ENCODE measurements at regions not wholly inside any gene's neighbourhood (a gene's known extent, or its start where the extent isn't known, plus 50 kb on each side); places are given as distances from the start of the nearest gene placed in this dataset.

GRCh38 chr12:77429426-77429825 is 364.1 kb upstream of the E2F7 start:
- WGBS (ENCODE audit: insufficient coverage, low coverage, missing lambda C conversion rate) = 0% methylated on average over 1 of the region's 1 CpG
- H3K27ac ChIP-seq (ENCODE audit: extremely low read depth, low read depth, low read length) = no peak overlapping the region
- no peak overlapping the region for H3K4me2 ChIP-seq (ENCODE audit: insufficient read depth, low read length)
- H3K36me3 ChIP-seq (ENCODE audit: control insufficient read depth, insufficient read depth, low read length) = no peaks in the 10 kb centered on the region
- no peaks in the 10 kb centered on the region for H3K9me3 ChIP-seq (replicated peaks; ENCODE audit: control insufficient read depth, insufficient read depth, low read depth, low read length)
- H3K27me3 ChIP-seq (ENCODE audit: control insufficient read depth in 2 of 2, insufficient read depth in 2 of 2, low read length in 2 of 2) = no peaks in the 10 kb centered on the region
- ChIA-PET CTCF (ENCODE audit: low intra/inter-chr PET ratio) (no interaction called here), POLR2A (no interaction called here)
- no peak for DNase-seq (ENCODE audit: extremely low read depth in 1 of 4, low spot score in 3 of 4)
- in situ Hi-C loops (cut with MboI) = no loop called here
- no peak overlapping the region for H3K9ac ChIP-seq (ENCODE audit: insufficient read depth in 1 of 2, low read depth in 2 of 2, low read length in 2 of 2)
- no peaks in the 10 kb centered on the region for H3K9me1 ChIP-seq (ENCODE audit: control insufficient read depth, insufficient read depth, low read length)
- BruUV-seq (replicated peaks) = no TSS peak
- no peak for FAIRE-seq
- ATAC-seq = no peak
- H4K20me1 ChIP-seq (replicated peaks; ENCODE audit: control insufficient read depth, insufficient read depth, low read length) = no peaks in the 10 kb centered on the region
- no peak for TF ChIP-seq TAF7 (tag; IDR thresholded peaks at IDR 0.05)
- TF ChIP-seq ETS2 (tag; IDR thresholded peaks at IDR 0.05; ENCODE audit: borderline replicate concordance, poor library complexity, severe bottlenecking) = no peak
- TF ChIP-seq ZNF197 (CRISPR knock-in tag; IDR thresholded peaks at IDR 0.05; ENCODE audit: low read depth) = no peak
- no peaks in the 10 kb centered on the region for H3K79me2 ChIP-seq (ENCODE audit: control insufficient read depth, insufficient read depth, low read length)
- no peaks in the 10 kb centered on the region for H3K4me1 ChIP-seq (replicated peaks in 1 of 2; ENCODE audit: control insufficient read depth in 2 of 2, insufficient read depth in 2 of 2, low read length in 2 of 2)
- H2AFZ ChIP-seq (ENCODE audit: low read depth, low read length) = no peak overlapping the region
- intact Hi-C loops (cut with micrococcal nuclease) = no loop called here
- H3K4me3 ChIP-seq = no peak overlapping the region

DNA sequence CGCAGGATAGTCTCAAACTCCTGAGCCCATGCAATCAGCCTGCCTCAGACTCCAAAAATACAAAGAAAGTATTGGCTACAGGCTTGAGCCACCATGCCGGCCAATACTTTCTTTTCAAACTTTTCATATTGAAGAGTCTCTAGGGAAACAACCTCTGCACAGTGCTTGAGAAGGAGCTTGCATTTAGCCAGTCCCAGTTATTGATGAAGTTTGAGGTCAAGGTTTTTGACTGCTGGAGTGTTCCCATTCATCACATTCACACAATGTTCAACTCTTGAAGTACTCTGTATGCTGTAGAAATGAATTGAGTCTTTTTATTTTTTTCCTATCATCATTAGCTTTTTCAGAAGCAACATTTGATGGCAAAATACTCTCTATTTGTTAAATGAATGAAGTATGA is 355.8 kb upstream of the E2F7 start:
- CTCF ChIA-PET (ENCODE audit: low intra/inter-chr PET ratio) = no interaction called here
- in situ Hi-C loops (cut with MboI) = no loop called here
- no peak for TF ChIP-seq MEF2A (IDR thresholded peaks at IDR 0.05; ENCODE audit: control insufficient read depth, low read depth, low read length)
- TF ChIP-seq POU5F1 (IDR thresholded peaks at IDR 0.05; ENCODE audit: borderline replicate concordance, low read depth, low read length, partially characterized antibody) = no peak
- no peak for TF ChIP-seq NFIC (IDR thresholded peaks at IDR 0.05)
- TF ChIP-seq ESRRA (IDR thresholded peaks at IDR 0.05; ENCODE audit: borderline replicate concordance, low read depth) = no peak
- TF ChIP-seq, protein P1, sequence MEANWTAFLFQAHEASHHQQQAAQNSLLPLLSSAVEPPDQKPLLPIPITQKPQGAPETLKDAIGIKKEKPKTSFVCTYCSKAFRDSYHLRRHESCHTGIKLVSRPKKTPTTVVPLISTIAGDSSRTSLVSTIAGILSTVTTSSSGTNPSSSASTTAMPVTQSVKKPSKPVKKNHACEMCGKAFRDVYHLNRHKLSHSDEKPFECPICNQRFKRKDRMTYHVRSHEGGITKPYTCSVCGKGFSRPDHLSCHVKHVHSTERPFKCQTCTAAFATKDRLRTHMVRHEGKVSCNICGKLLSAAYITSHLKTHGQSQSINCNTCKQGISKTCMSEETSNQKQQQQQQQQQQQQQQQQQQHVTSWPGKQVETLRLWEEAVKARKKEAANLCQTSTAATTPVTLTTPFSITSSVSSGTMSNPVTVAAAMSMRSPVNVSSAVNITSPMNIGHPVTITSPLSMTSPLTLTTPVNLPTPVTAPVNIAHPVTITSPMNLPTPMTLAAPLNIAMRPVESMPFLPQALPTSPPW (CRISPR knock-in tag; IDR thresholded peaks at IDR 0.05) = no peak
- no peak for TF ChIP-seq MTA3 (IDR thresholded peaks at IDR 0.05; ENCODE audit: borderline replicate concordance)
- TF ChIP-seq ZSCAN32 (CRISPR knock-in tag; IDR thresholded peaks at IDR 0.05) = no peak
- no peak for TF ChIP-seq ZNF76 (CRISPR knock-in tag; IDR thresholded peaks at IDR 0.05; ENCODE audit: borderline replicate concordance)
- TF ChIP-seq, protein P2, sequence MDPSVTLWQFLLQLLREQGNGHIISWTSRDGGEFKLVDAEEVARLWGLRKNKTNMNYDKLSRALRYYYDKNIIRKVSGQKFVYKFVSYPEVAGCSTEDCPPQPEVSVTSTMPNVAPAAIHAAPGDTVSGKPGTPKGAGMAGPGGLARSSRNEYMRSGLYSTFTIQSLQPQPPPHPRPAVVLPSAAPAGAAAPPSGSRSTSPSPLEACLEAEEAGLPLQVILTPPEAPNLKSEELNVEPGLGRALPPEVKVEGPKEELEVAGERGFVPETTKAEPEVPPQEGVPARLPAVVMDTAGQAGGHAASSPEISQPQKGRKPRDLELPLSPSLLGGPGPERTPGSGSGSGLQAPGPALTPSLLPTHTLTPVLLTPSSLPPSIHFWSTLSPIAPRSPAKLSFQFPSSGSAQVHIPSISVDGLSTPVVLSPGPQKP (CRISPR knock-in tag; IDR thresholded peaks at IDR 0.05) = no peak
- TF ChIP-seq HDAC1 (IDR thresholded peaks at IDR 0.05) = no peak
- no peaks in the 10 kb centered on the region for H3K27me3 ChIP-seq (ENCODE audit: control insufficient read depth in 2 of 2, insufficient read depth in 2 of 2, low read length in 2 of 2)
- no peak overlapping the region for H2AFZ ChIP-seq (ENCODE audit: low read depth, low read length)
- no peak overlapping the region for H3K9ac ChIP-seq (ENCODE audit: insufficient read depth in 1 of 2, low read depth in 2 of 2, low read length in 2 of 2)
- no peak for ATAC-seq
- H3K4me3 ChIP-seq = no peak overlapping the region
- no peak for FAIRE-seq
- H3K79me2 ChIP-seq (ENCODE audit: control insufficient read depth, insufficient read depth, low read length) = no peaks in the 10 kb centered on the region
- H3K9me3 ChIP-seq (replicated peaks; ENCODE audit: control insufficient read depth, insufficient read depth, low read depth, low read length) = no peaks in the 10 kb centered on the region
- WGBS (ENCODE audit: insufficient coverage, low coverage, missing lambda C conversion rate) = 0% methylated on average over 2 of the region's 2 CpGs
- H3K27ac ChIP-seq (ENCODE audit: extremely low read depth, low read depth, low read length) = no peak overlapping the region
- POLR2A ChIA-PET = no interaction called here
- no peak for DNase-seq (ENCODE audit: extremely low read depth in 1 of 4, low spot score in 3 of 4)
- H4K20me1 ChIP-seq (replicated peaks; ENCODE audit: control insufficient read depth, insufficient read depth, low read length) = no peaks in the 10 kb centered on the region
- no peaks in the 10 kb centered on the region for H3K36me3 ChIP-seq (ENCODE audit: control insufficient read depth, insufficient read depth, low read length)
- H3K9me1 ChIP-seq (ENCODE audit: control insufficient read depth, insufficient read depth, low read length) = no peaks in the 10 kb centered on the region
- intact Hi-C loops (cut with micrococcal nuclease) = no loop called here
- no TSS peak for BruUV-seq (replicated peaks)
- H3K4me1 ChIP-seq (replicated peaks in 1 of 2; ENCODE audit: control insufficient read depth in 2 of 2, insufficient read depth in 2 of 2, low read length in 2 of 2) = no peaks in the 10 kb centered on the region
- H3K4me2 ChIP-seq (ENCODE audit: insufficient read depth, low read length) = no peak overlapping the region
